ENCODE measurements at regions not wholly inside any gene's neighbourhood (a gene's known extent, or its start where the extent isn't known, plus 50 kb on each side); places are given as distances from the start of the nearest gene placed in this dataset.

- H3K4me3 ChIP-seq (ENCODE audit: low read length in 3 of 3): no peak overlapping the region
- no peaks in the 10 kb centered on the region for H3K4me1 ChIP-seq (ENCODE audit: control insufficient read depth in 3 of 3, insufficient read depth in 3 of 3, low read length in 3 of 3)
- no peak overlapping the region for H3K27ac ChIP-seq (ENCODE audit: low read depth, low read length)
- H3K9ac ChIP-seq (ENCODE audit: low read depth in 1 of 3, low read length in 3 of 3): no peak overlapping the region
- no peaks in the 10 kb centered on the region for H3K9me3 ChIP-seq (ENCODE audit: control insufficient read depth in 3 of 3, low read length in 3 of 3)
- no peaks in the 10 kb centered on the region for H3K27me3 ChIP-seq (ENCODE audit: control insufficient read depth in 3 of 3, insufficient read depth in 3 of 3, low read length in 3 of 3)
- H3K36me3 ChIP-seq (ENCODE audit: control insufficient read depth in 3 of 3, insufficient read depth in 3 of 3, low read length in 3 of 3): no peaks in the 10 kb centered on the region
Observed at GRCh38 chr10:118148247-118148646, 101.5 kb upstream of the RAB11FIP2 start.

GRCh38 chr10:118145256-118145655 is 98.5 kb upstream of the RAB11FIP2 start:
- H3K4me1 ChIP-seq (ENCODE audit: control insufficient read depth in 3 of 3, insufficient read depth in 3 of 3, low read length in 3 of 3): no peaks in the 10 kb centered on the region
- no peak overlapping the region for H3K4me3 ChIP-seq (ENCODE audit: low read length in 3 of 3)
- no peaks in the 10 kb centered on the region for H3K27me3 ChIP-seq (ENCODE audit: control insufficient read depth in 3 of 3, insufficient read depth in 3 of 3, low read length in 3 of 3)
- H3K9me3 ChIP-seq (ENCODE audit: control insufficient read depth in 3 of 3, low read length in 3 of 3): no peaks in the 10 kb centered on the region
- H3K9ac ChIP-seq (ENCODE audit: low read depth in 1 of 3, low read length in 3 of 3): no peak overlapping the region
- H3K36me3 ChIP-seq (ENCODE audit: control insufficient read depth in 3 of 3, insufficient read depth in 3 of 3, low read length in 3 of 3): no peaks in the 10 kb centered on the region
- H3K27ac ChIP-seq (ENCODE audit: low read depth, low read length): no peak overlapping the region

GRCh38 chr10:118141471-118141870 is 94.7 kb upstream of the RAB11FIP2 start:
- no peaks in the 10 kb centered on the region for H3K27me3 ChIP-seq (ENCODE audit: control insufficient read depth in 3 of 3, insufficient read depth in 3 of 3, low read length in 3 of 3)
- H3K4me3 ChIP-seq (ENCODE audit: low read length in 3 of 3): no peak overlapping the region
- no peaks in the 10 kb centered on the region for H3K36me3 ChIP-seq (ENCODE audit: control insufficient read depth in 3 of 3, insufficient read depth in 3 of 3, low read length in 3 of 3)
- H3K27ac ChIP-seq (ENCODE audit: low read depth, low read length): no peak overlapping the region
- no peaks in the 10 kb centered on the region for H3K4me1 ChIP-seq (ENCODE audit: control insufficient read depth in 3 of 3, insufficient read depth in 3 of 3, low read length in 3 of 3)
- no peaks in the 10 kb centered on the region for H3K9me3 ChIP-seq (ENCODE audit: control insufficient read depth in 3 of 3, low read length in 3 of 3)
- no peak overlapping the region for H3K9ac ChIP-seq (ENCODE audit: low read depth in 1 of 3, low read length in 3 of 3)

DNA sequence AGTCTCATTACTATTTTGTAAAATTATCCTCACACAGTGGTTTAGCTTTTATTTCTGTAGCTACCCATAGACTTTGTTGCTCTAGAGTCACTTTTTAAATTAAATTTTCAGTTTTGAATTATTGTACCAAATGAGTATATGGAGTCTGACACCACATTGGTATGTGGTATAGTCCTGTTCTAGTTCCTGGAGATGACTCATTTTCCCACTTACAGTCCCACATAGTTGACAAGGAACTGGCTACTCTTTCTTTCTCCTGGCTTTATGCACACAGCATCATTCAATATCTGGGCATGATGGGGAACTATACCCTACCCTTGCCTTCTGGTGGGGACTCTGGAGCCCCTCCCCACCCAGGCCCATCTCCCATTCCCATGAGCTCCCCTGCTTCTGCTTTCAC is 92.6 kb upstream of the RAB11FIP2 start:
- Histone ChIP-seq H3K4me3 (ENCODE audit: low read length in 3 of 3) (no peak overlapping the region), H3K9me3 (ENCODE audit: control insufficient read depth in 3 of 3, low read length in 3 of 3) (no peaks in the 10 kb centered on the region), H3K9ac (ENCODE audit: low read depth in 1 of 3, low read length in 3 of 3) (no peak overlapping the region), H3K4me1 (ENCODE audit: control insufficient read depth in 3 of 3, insufficient read depth in 3 of 3, low read length in 3 of 3) (no peaks in the 10 kb centered on the region), H3K27ac (ENCODE audit: low read depth, low read length) (no peak overlapping the region), H3K36me3 (ENCODE audit: control insufficient read depth in 3 of 3, insufficient read depth in 3 of 3, low read length in 3 of 3) (no peaks in the 10 kb centered on the region), H3K27me3 (ENCODE audit: control insufficient read depth in 3 of 3, insufficient read depth in 3 of 3, low read length in 3 of 3) (no peaks in the 10 kb centered on the region)

- H3K9ac ChIP-seq (ENCODE audit: low read depth in 1 of 3, low read length in 3 of 3): no peak overlapping the region
- no peaks in the 10 kb centered on the region for H3K36me3 ChIP-seq (ENCODE audit: control insufficient read depth in 3 of 3, insufficient read depth in 3 of 3, low read length in 3 of 3)
- H3K9me3 ChIP-seq (ENCODE audit: control insufficient read depth in 3 of 3, low read length in 3 of 3): peaks cover 0 to 2% (median 0%) of the 10 kb centered on the region in 3 donors
- H3K27ac ChIP-seq (ENCODE audit: low read depth, low read length): no peak overlapping the region
- H3K4me3 ChIP-seq (ENCODE audit: low read length in 3 of 3): no peak overlapping the region
- no peaks in the 10 kb centered on the region for H3K4me1 ChIP-seq (ENCODE audit: control insufficient read depth in 3 of 3, insufficient read depth in 3 of 3, low read length in 3 of 3)
- no peaks in the 10 kb centered on the region for H3K27me3 ChIP-seq (ENCODE audit: control insufficient read depth in 3 of 3, insufficient read depth in 3 of 3, low read length in 3 of 3)
Observed at GRCh38 chr10:118128675-118129074, 81.9 kb upstream of the RAB11FIP2 start.

GRCh38 chr10:118118716-118119115 is 72.0 kb upstream of the RAB11FIP2 start:
- peaks cover 0 to 2% (median 0%) of the 10 kb centered on the region in 3 donors for H3K9me3 ChIP-seq (ENCODE audit: control insufficient read depth in 3 of 3, low read length in 3 of 3)
- no peak overlapping the region for H3K9ac ChIP-seq (ENCODE audit: low read depth in 1 of 3, low read length in 3 of 3)
- H3K4me1 ChIP-seq (ENCODE audit: control insufficient read depth in 3 of 3, insufficient read depth in 3 of 3, low read length in 3 of 3): peaks cover 0 to 7% (median 7%) of the 10 kb centered on the region in 3 donors
- no peak overlapping the region for H3K27ac ChIP-seq (ENCODE audit: low read depth, low read length)
- H3K27me3 ChIP-seq (ENCODE audit: control insufficient read depth in 3 of 3, insufficient read depth in 3 of 3, low read length in 3 of 3): no peaks in the 10 kb centered on the region
- no peak overlapping the region for H3K4me3 ChIP-seq (ENCODE audit: low read length in 3 of 3)
- no peaks in the 10 kb centered on the region for H3K36me3 ChIP-seq (ENCODE audit: control insufficient read depth in 3 of 3, insufficient read depth in 3 of 3, low read length in 3 of 3)

GRCh38 chr10:118116715-118117449 is 70.1 kb upstream of the RAB11FIP2 start:
- no peaks in the 10 kb centered on the region for H3K36me3 ChIP-seq (ENCODE audit: control insufficient read depth in 3 of 3, insufficient read depth in 3 of 3, low read length in 3 of 3)
- peak overlapping the region in 1 of 3 donors; percentile 41 for H3K4me3 ChIP-seq (ENCODE audit: low read length in 3 of 3)
- no peak overlapping the region for H3K9ac ChIP-seq (ENCODE audit: low read depth in 1 of 3, low read length in 3 of 3)

DNA sequence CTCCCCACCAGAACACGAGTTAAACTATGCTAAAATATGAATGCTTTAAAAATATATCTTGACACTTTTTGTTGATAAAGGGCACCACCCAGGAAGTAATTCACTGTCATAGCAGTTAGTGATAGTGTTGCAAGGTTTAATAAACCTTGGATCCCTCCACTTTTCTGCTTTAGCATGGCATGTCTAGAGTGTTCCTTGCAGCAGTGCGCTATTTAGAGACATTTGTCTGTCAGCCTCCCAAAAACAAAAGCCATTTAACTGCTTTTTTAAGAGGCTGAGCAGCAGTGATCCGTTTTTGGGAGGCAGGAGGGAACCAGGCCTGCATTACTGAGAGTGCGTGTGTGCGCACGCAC is 69.6 kb upstream of the RAB11FIP2 start:
- Histone ChIP-seq H3K36me3 (ENCODE audit: control insufficient read depth in 3 of 3, insufficient read depth in 3 of 3, low read length in 3 of 3) (no peaks in the 10 kb centered on the region), H3K4me1 (ENCODE audit: control insufficient read depth in 3 of 3, insufficient read depth in 3 of 3, low read length in 3 of 3) (peaks cover 0 to 7% (median 7%) of the 10 kb centered on the region in 3 donors), H3K9ac (ENCODE audit: low read depth in 1 of 3, low read length in 3 of 3) (no peak overlapping the region), H3K4me3 (ENCODE audit: low read length in 3 of 3) (peak overlapping the region in 1 of 3 donors; percentile 41), H3K9me3 (ENCODE audit: control insufficient read depth in 3 of 3, low read length in 3 of 3) (no peaks in the 10 kb centered on the region), H3K27me3 (ENCODE audit: control insufficient read depth in 3 of 3, insufficient read depth in 3 of 3, low read length in 3 of 3) (no peaks in the 10 kb centered on the region), H3K27ac (ENCODE audit: low read depth, low read length) (no peak overlapping the region)

More at GRCh38 chr10:118116715-118117449, 70.1 kb upstream of the RAB11FIP2 start:
- Histone ChIP-seq H3K4me1 (ENCODE audit: control insufficient read depth in 3 of 3, insufficient read depth in 3 of 3, low read length in 3 of 3) (peaks cover 0 to 7% (median 7%) of the 10 kb centered on the region in 3 donors), H3K9me3 (ENCODE audit: control insufficient read depth in 3 of 3, low read length in 3 of 3) (no peaks in the 10 kb centered on the region), H3K27ac (ENCODE audit: low read depth, low read length) (no peak overlapping the region), H3K27me3 (ENCODE audit: control insufficient read depth in 3 of 3, insufficient read depth in 3 of 3, low read length in 3 of 3) (no peaks in the 10 kb centered on the region)

GRCh38 chr10:118115701-118116100 is 69.0 kb upstream of the RAB11FIP2 start:
- H3K27ac ChIP-seq (ENCODE audit: low read depth, low read length): no peak overlapping the region
- no peaks in the 10 kb centered on the region for H3K36me3 ChIP-seq (ENCODE audit: control insufficient read depth in 3 of 3, insufficient read depth in 3 of 3, low read length in 3 of 3)
- H3K4me1 ChIP-seq (ENCODE audit: control insufficient read depth in 3 of 3, insufficient read depth in 3 of 3, low read length in 3 of 3): peaks cover 0 to 7% (median 7%) of the 10 kb centered on the region in 3 donors

GRCh38 chr10:118114992-118115391 is 68.3 kb upstream of the RAB11FIP2 start:
- Histone ChIP-seq H3K9me3 (ENCODE audit: control insufficient read depth in 3 of 3, low read length in 3 of 3) (no peaks in the 10 kb centered on the region), H3K4me1 (ENCODE audit: control insufficient read depth in 3 of 3, insufficient read depth in 3 of 3, low read length in 3 of 3) (peaks cover 0 to 7% (median 7%) of the 10 kb centered on the region in 3 donors), H3K27ac (ENCODE audit: low read depth, low read length) (no peak overlapping the region), H3K27me3 (ENCODE audit: control insufficient read depth in 3 of 3, insufficient read depth in 3 of 3, low read length in 3 of 3) (no peaks in the 10 kb centered on the region), H3K9ac (ENCODE audit: low read depth in 1 of 3, low read length in 3 of 3) (no peak overlapping the region), H3K4me3 (ENCODE audit: low read length in 3 of 3) (no peak overlapping the region), H3K36me3 (ENCODE audit: control insufficient read depth in 3 of 3, insufficient read depth in 3 of 3, low read length in 3 of 3) (no peaks in the 10 kb centered on the region)

More at GRCh38 chr10:118115701-118116100, 69.0 kb upstream of the RAB11FIP2 start:
- Histone ChIP-seq H3K27me3 (ENCODE audit: control insufficient read depth in 3 of 3, insufficient read depth in 3 of 3, low read length in 3 of 3) (no peaks in the 10 kb centered on the region), H3K9me3 (ENCODE audit: control insufficient read depth in 3 of 3, low read length in 3 of 3) (no peaks in the 10 kb centered on the region), H3K9ac (ENCODE audit: low read depth in 1 of 3, low read length in 3 of 3) (no peak overlapping the region), H3K4me3 (ENCODE audit: low read length in 3 of 3) (no peak overlapping the region)
